NCI-H2171 (cell line): ENCODE measurements at regions not wholly inside any gene's neighbourhood (a gene's known extent, or its start where the extent isn't known, plus 50 kb on each side); places are given as distances from the start of the nearest gene placed in this dataset.

ENCODE experiments used
- DNase-seq: peaks from one replicate; lab custom pipeline; 2025; lab: John Stamatoyannopoulos, UW

GRCh38 chr6:10237298-10238038 is 177.4 kb downstream of the TFAP2A start:
- no peak for DNase-seq

- no peak for DNase-seq
Observed at GRCh38 chr6:10235344-10235743, 179.5 kb downstream of the TFAP2A start.

- no peak for DNase-seq
Observed at GRCh38 chr6:10230531-10230930, 184.3 kb downstream of the TFAP2A start.

GRCh38 chr6:10223841-10224240 is 191.0 kb downstream of the TFAP2A start:
- no peak for DNase-seq

- DNase-seq: no peak
Observed at GRCh38 chr6:10221178-10221577, 193.7 kb downstream of the TFAP2A start.

GRCh38 chr6:10219510-10219909 is 195.4 kb downstream of the TFAP2A start:
- DNase-seq: no peak

GRCh38 chr6:10217111-10217510 is 197.8 kb downstream of the TFAP2A start:
- DNase-seq: no peak

- no peak for DNase-seq
Observed at GRCh38 chr6:10215326-10216110, 199.4 kb downstream of the TFAP2A start.

GRCh38 chr6:10210052-10210451 is 204.8 kb downstream of the TFAP2A start:
- DNase-seq: no peak

GRCh38 chr6:10205892-10206291 is 209.0 kb downstream of the TFAP2A start:
- DNase-seq: no peak

- no peak for DNase-seq
Observed at GRCh38 chr6:10205120-10205519, 209.8 kb downstream of the TFAP2A start.

GRCh38 chr6:10203651-10204050 is 211.2 kb downstream of the TFAP2A start:
- DNase-seq: no peak

GRCh38 chr6:10202581-10202980 is 212.3 kb downstream of the TFAP2A start:
- DNase-seq: no peak

GRCh38 chr6:10201606-10202510 is 213.0 kb downstream of the TFAP2A start:
- no peak for DNase-seq

GRCh38 chr6:10196090-10196489 is 218.8 kb downstream of the TFAP2A start:
- DNase-seq: no peak

GRCh38 chr6:10194816-10195672 is 219.8 kb downstream of the TFAP2A start:
- no peak for DNase-seq

GRCh38 chr6:10193321-10193720 is 221.6 kb downstream of the TFAP2A start:
- DNase-seq: no peak

- no peak for DNase-seq
Observed at GRCh38 chr6:10190042-10190441, 224.8 kb downstream of the TFAP2A start.

GRCh38 chr6:10184371-10185227 is 230.3 kb downstream of the TFAP2A start:
- no peak for DNase-seq
